Body of pancreas (tissue), 4 donors: ENCODE measurements at regions not wholly inside any gene's neighbourhood (a gene's known extent, or its start where the extent isn't known, plus 50 kb on each side); places are given as distances from the start of the nearest gene placed in this dataset.

Experiments
- ATAC-seq: fragments of 150-250 bp; one replicate; pipeline ENCODE4 v1.9.1; 2016
- DNase-seq, 4 donors: peaks; one replicate each; pipeline ENCODE4 v3.0.0-alpha.2; 2019
- H3K27ac ChIP-seq, 4 donors: fragments of 200-600 bp; sonication (generic); 1 replicate in 3 of 4; 2 replicates in 1 of 4; pipeline versions ENCODE4 v1.5.1 to v1.6.1; 2016 to 2019; ENCODE audit warnings: mild to moderate bottlenecking in 1 of 4, mixed read lengths in 1 of 4, moderate library complexity in 1 of 4
- H3K27me3 ChIP-seq, 2 donors: fragments of 200-600 bp; sonication (generic); one replicate each; pipeline ENCODE4 v1.6.0; 2016; ENCODE audit warnings: mild to moderate bottlenecking in 1 of 2
- H3K36me3 ChIP-seq, 2 donors: fragments of 200-600 bp; sonication (generic); replicated peaks in 1 of 2; 2 replicates each; pipeline ENCODE4 v1.5.1; 2016; ENCODE audit warnings: low read depth in 2 of 2; ENCODE audit not compliant: insufficient read depth in 1 of 2
- H3K4me1 ChIP-seq: fragments of 200-600 bp; sonication (generic); one replicate; pipeline ENCODE4 v1.6.0; 2016
- H3K4me3 ChIP-seq, 2 donors: fragments of 200-600 bp; sonication (generic); 1 replicate in 1 of 2; 2 replicates in 1 of 2; pipeline ENCODE4 v1.5.1; 2016 to 2019
- H3K9me3 ChIP-seq, 3 donors: fragments of 200-600 bp; sonication (generic); 1 replicate in 2 of 3; 2 replicates in 1 of 3; pipeline ENCODE4 v1.5.1; 2016
- CTCF ChIP-seq, 7 experiments: fragments of 450-650 bp in 4 of 7; fragments of 200-600 bp in 3 of 7; sonication (generic) in 3 of 7; IDR thresholded peaks; one replicate each; pipeline ENCODE4 v1.5.1; 2016 to 2019; ENCODE audit warnings: antibody characterized with exemption in 7 of 7
- POLR2A ChIP-seq, 3 donors: fragments of 450-650 bp; IDR thresholded peaks; one replicate each; pipeline ENCODE4 v1.6.1; 2016; ENCODE audit warnings: antibody characterized with exemption in 3 of 3, mild to moderate bottlenecking in 2 of 3
- WGBS, 2 donors: methylation state at CpG; one replicate each; pipeline ENCODE4 v1.1.5; 2017; 5-methylcytosine and 5-hydroxymethylcytosine counted together
- intact Hi-C: fragments of 100-400 bp; cut with DNase I; formaldehyde crosslinking; loops from one replicate; pipeline ENCODE4 v1.15.1; 2023

GRCh38 chr1:8191474-8191873 is 126.4 kb upstream of the SLC45A1 start:
- TF ChIP-seq CTCF (IDR thresholded peaks at IDR 0.05): no peak
- no peak for TF ChIP-seq POLR2A (IDR thresholded peaks at IDR 0.05)
- DNase-seq (no peak), ATAC-seq (no peak)
- no peaks in the 10 kb centered on the region for H3K27me3 ChIP-seq
- H3K36me3 ChIP-seq: no peaks in the 10 kb centered on the region
- no peak overlapping the region for H3K4me3 ChIP-seq
- 85 to 87% methylated on average over 9 of the region's 9 CpGs for WGBS, 2 donors
- peaks cover 19% of the 10 kb centered on the region for H3K4me1 ChIP-seq
- no peak overlapping the region for H3K27ac ChIP-seq
- intact Hi-C loops: loop anchor here (10.0 kb wide), 1 partner anchor 157 kb away; no protein-coding TSS in a partner anchor
- H3K9me3 ChIP-seq: no peaks in the 10 kb centered on the region

DNA sequence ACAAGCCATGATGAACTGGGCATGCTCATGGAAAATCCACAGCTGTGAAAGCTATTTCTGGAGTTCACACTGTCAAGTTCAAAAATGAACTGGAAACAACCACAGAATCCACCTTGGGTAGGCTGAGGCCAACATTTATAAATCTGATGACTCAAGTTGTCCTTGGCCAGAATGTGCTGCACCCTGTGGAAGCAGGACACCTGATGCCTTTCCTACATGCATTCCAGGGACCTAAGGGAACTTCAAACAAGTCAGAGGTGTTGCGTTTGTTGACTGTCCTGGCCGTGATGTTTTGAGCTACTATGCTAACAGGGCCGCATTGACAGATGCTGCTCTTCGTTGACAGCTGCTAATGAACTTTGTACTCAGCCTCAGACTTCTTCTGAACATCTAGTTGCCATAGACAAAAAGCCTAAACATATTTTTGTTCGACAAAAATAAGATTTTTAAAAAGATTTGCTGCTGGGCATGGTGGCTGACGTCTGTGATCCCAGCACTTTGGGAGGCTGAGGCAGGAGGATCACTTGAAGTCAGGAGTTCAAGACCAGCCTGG is 127.9 kb upstream of the SLC45A1 start:
- no peak overlapping the region for H3K4me3 ChIP-seq
- no peaks in the 10 kb centered on the region for H3K27me3 ChIP-seq
- peak in 2 of 3 donors; percentile 25 to 32 for TF ChIP-seq POLR2A (IDR thresholded peaks at IDR 0.05)
- TF ChIP-seq CTCF (IDR thresholded peaks at IDR 0.05): no peak
- peak; percentile 96 for ATAC-seq
- H3K36me3 ChIP-seq: no peaks in the 10 kb centered on the region
- peak overlapping the region; percentile 52 to 75 (median 72) for H3K27ac ChIP-seq
- H3K4me1 ChIP-seq: peaks cover 25% of the 10 kb centered on the region
- peak; percentile 63 to 88 (median 79) for DNase-seq
- intact Hi-C loops: loop anchor here (10.0 kb wide), 1 partner anchor 155 kb away; no protein-coding TSS in a partner anchor
- 45 to 55% methylated on average over 6 of the region's 6 CpGs for WGBS, 2 donors
- H3K9me3 ChIP-seq: no peaks in the 10 kb centered on the region

DNA sequence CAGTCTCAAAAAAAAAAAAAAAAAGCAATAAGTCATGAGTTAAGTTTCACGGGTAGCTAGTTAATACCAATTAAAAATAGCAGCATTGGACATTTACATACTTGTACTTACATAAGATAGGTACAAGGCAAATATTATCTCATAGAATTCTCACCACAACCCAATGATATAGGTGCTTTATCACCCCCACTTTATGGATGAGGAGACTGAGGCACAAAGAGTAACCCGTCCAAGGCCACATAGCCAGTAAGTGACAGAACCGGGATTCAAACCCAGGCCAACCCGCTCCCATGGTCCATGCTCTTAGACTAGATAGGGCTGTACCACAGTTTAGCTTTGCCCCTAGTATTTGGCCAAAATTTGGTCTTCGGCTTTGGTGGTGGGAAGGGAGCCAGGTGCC is 132.5 kb upstream of the SLC45A1 start:
- DNase-seq: no peak
- Histone ChIP-seq H3K4me1 (peaks cover 61% of the 10 kb centered on the region), H3K27me3 (no peaks in the 10 kb centered on the region), H3K36me3 (no peaks in the 10 kb centered on the region), H3K9me3 (no peaks in the 10 kb centered on the region), H3K4me3 (no peak overlapping the region), H3K27ac (no peak overlapping the region)
- ATAC-seq: no peak
- TF ChIP-seq CTCF (IDR thresholded peaks at IDR 0.05) (no peak), POLR2A (IDR thresholded peaks at IDR 0.05) (no peak)
- intact Hi-C loops: no loop called here
- 86 to 90% methylated on average over 5 of the region's 5 CpGs for WGBS, 2 donors

- peak overlapping the region in 2 of 4 donors; percentile 3 to 28 for H3K27ac ChIP-seq
- no peak for ATAC-seq
- H3K4me1 ChIP-seq: peaks cover 50% of the 10 kb centered on the region
- no peaks in the 10 kb centered on the region for H3K27me3 ChIP-seq
- intact Hi-C loops: no loop called here
- no peak overlapping the region for H3K4me3 ChIP-seq
- no peaks in the 10 kb centered on the region for H3K36me3 ChIP-seq
- whole genome bisulfite sequencing, 2 donors: 87 to 90% methylated on average over 3 of the region's 3 CpGs
- peak in 1 of 4 donors; percentile 41 for DNase-seq
- no peak for TF ChIP-seq CTCF (IDR thresholded peaks at IDR 0.05)
- no peak for TF ChIP-seq POLR2A (IDR thresholded peaks at IDR 0.05)
- H3K9me3 ChIP-seq: no peaks in the 10 kb centered on the region
Observed at GRCh38 chr1:8184301-8184700, 133.6 kb upstream of the SLC45A1 start.
